ENCODE measurements at regions not wholly inside any gene's neighbourhood (a gene's known extent, or its start where the extent isn't known, plus 50 kb on each side); places are given as distances from the start of the nearest gene placed in this dataset.

DNA sequence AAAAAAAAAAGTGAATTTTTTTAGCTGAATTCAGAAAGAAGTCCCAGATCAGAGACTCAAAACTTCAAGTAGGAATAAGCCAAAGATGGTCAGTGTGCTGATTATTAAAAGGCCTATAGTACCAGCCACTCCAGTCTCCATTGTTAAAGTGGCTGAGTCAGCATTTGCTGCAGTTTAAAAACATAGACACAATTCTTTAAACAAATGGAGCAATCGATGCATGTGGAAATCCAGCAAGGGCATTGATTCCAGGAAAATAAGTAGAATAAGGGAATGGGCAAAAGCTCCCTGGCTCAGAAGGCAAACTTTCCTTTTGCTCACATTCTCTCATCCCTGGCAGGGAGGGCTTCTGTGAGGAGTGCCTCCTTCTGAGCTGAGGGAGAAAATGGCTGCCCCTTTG lies 317.6 kb downstream of the LRIG3 start:
- TF ChIP-seq, protein P1, sequence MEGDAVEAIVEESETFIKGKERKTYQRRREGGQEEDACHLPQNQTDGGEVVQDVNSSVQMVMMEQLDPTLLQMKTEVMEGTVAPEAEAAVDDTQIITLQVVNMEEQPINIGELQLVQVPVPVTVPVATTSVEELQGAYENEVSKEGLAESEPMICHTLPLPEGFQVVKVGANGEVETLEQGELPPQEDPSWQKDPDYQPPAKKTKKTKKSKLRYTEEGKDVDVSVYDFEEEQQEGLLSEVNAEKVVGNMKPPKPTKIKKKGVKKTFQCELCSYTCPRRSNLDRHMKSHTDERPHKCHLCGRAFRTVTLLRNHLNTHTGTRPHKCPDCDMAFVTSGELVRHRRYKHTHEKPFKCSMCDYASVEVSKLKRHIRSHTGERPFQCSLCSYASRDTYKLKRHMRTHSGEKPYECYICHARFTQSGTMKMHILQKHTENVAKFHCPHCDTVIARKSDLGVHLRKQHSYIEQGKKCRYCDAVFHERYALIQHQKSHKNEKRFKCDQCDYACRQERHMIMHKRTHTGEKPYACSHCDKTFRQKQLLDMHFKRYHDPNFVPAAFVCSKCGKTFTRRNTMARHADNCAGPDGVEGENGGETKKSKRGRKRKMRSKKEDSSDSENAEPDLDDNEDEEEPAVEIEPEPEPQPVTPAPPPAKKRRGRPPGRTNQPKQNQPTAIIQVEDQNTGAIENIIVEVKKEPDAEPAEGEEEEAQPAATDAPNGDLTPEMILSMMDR (IDR thresholded peaks at IDR 0.05): no peak
- no peak for ATAC-seq
- Mint-ChIP-seq H3K9me3 (peaks cover 16 to 19% of the 10 kb centered on the region in 2 donors), H3K4me3 (no peak overlapping the region), H3K27ac (no peak overlapping the region), H3K27me3 (ENCODE audit: low read depth in 2 of 2) (no peaks in the 10 kb centered on the region), H3K36me3 (no peaks in the 10 kb centered on the region), H3K4me1 (no peaks in the 10 kb centered on the region)
- no peak overlapping the region for H3K4me3 ChIP-seq (ENCODE audit: low read length)
- no peaks in the 10 kb centered on the region for H3K36me3 ChIP-seq (ENCODE audit: control insufficient read depth, insufficient read depth, low read length)
- no peaks in the 10 kb centered on the region for H3K9me3 ChIP-seq (ENCODE audit: control insufficient read depth, insufficient read depth, low read length)
- intact Hi-C loops (cut with micrococcal nuclease): no loop called here
- no peaks in the 10 kb centered on the region for H3K4me1 ChIP-seq (ENCODE audit: control insufficient read depth, insufficient read depth, low read length)
- H3K27me3 ChIP-seq (ENCODE audit: control insufficient read depth, insufficient read depth, low read length): no peaks in the 10 kb centered on the region
- 86% methylated on average over 1 of the region's 1 CpG for WGBS (ENCODE audit: insufficient coverage)
- no peak overlapping the region for H3K27ac ChIP-seq (ENCODE audit: low read length)
- DNase-seq: no peak

DNA sequence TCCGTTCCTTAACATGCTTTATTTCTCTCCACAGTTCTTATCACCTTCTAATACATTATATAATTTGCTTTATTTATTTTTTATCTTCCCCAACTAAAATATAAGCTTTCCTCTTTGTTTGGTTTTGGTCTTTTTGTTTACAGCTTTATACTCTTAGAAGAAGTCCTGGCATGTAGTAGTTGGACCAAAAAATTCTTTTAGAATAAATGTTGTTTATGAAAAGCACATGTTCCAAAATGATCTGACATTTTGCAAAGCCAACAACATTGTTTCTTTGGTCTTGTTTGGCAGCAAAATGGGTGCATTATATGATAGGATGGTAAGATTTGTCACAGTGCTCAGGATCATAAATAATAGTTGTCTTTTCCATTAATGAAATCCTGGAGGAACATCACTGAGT lies 312.5 kb downstream of the LRIG3 start:
- no peaks in the 10 kb centered on the region for H3K9me3 ChIP-seq (ENCODE audit: control insufficient read depth, insufficient read depth, low read length)
- peaks cover 19 to 21% of the 10 kb centered on the region in 2 donors for H3K9me3 Mint-ChIP-seq
- H3K27ac Mint-ChIP-seq: no peak overlapping the region
- H3K36me3 Mint-ChIP-seq: no peaks in the 10 kb centered on the region
- H3K4me3 ChIP-seq (ENCODE audit: low read length): no peak overlapping the region
- no peaks in the 10 kb centered on the region for H3K27me3 ChIP-seq (ENCODE audit: control insufficient read depth, insufficient read depth, low read length)
- intact Hi-C loops (cut with micrococcal nuclease): no loop called here
- no peaks in the 10 kb centered on the region for H3K27me3 Mint-ChIP-seq (ENCODE audit: low read depth in 2 of 2)
- H3K4me1 ChIP-seq (ENCODE audit: control insufficient read depth, insufficient read depth, low read length): no peaks in the 10 kb centered on the region
- DNase-seq (no peak), ATAC-seq (no peak)
- H3K4me1 Mint-ChIP-seq: no peaks in the 10 kb centered on the region
- no peak overlapping the region for H3K4me3 Mint-ChIP-seq
- H3K36me3 ChIP-seq (ENCODE audit: control insufficient read depth, insufficient read depth, low read length): no peaks in the 10 kb centered on the region
- TF ChIP-seq, protein P1 (IDR thresholded peaks at IDR 0.05): no peak
- 50% methylated on average over 1 of the region's 1 CpG for WGBS (ENCODE audit: insufficient coverage)
- no peak overlapping the region for H3K27ac ChIP-seq (ENCODE audit: low read length)

DNA sequence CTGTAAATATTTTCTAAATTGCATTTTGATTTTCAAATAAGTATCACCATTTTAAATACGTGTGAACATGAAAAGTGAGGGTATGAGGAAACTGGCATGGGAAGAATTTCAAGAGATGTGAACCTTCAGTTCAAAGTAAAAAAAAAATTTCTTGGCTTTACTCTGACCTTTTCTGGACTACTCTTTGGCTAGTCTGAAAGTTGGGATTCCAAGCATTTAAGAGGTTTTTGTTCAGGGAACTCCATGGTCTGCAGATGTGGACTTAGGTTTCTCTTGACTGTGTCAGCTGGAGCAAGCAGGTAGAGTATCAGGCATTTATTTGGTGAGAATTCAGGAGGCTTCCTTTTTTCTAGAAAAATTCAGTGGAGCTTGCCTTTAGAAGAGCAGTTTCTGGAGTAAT lies 311.6 kb downstream of the LRIG3 start:
- H3K27me3 ChIP-seq (ENCODE audit: control insufficient read depth, insufficient read depth, low read length): no peaks in the 10 kb centered on the region
- no peaks in the 10 kb centered on the region for H3K4me1 ChIP-seq (ENCODE audit: control insufficient read depth, insufficient read depth, low read length)
- no peak overlapping the region for H3K4me3 ChIP-seq (ENCODE audit: low read length)
- TF ChIP-seq, protein P1 (IDR thresholded peaks at IDR 0.05): no peak
- Mint-ChIP-seq H3K4me3 (no peak overlapping the region), H3K27ac (no peak overlapping the region), H3K36me3 (no peaks in the 10 kb centered on the region), H3K9me3 (peaks cover 16 to 17% of the 10 kb centered on the region in 2 donors), H3K27me3 (ENCODE audit: low read depth in 2 of 2) (no peaks in the 10 kb centered on the region), H3K4me1 (no peaks in the 10 kb centered on the region)
- no CpG with 5 or more reads among the region's 1 CpG for WGBS (ENCODE audit: insufficient coverage)
- H3K36me3 ChIP-seq (ENCODE audit: control insufficient read depth, insufficient read depth, low read length): no peaks in the 10 kb centered on the region
- ATAC-seq: no peak
- no peak for DNase-seq
- H3K27ac ChIP-seq (ENCODE audit: low read length): no peak overlapping the region
- intact Hi-C loops (cut with micrococcal nuclease): no loop called here
- H3K9me3 ChIP-seq (ENCODE audit: control insufficient read depth, insufficient read depth, low read length): no peaks in the 10 kb centered on the region

DNA sequence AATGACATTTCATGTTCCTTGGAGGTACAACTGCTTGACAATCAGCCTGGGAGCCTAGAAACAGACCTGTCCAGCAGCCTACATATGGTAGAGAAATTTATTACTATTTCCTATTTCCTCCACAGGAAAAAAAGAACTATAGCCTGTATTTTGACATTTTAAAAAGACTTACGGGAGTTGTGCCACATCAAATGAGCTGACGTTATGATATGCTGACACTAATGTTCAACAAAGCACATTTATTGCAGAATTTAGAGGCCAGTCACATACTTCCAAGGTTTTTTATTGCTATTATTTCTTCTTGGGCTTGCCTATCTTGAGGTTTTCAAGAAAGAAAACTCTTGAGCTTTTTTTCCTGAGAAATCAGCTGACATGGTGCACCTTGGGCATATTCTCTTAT lies 305.3 kb downstream of the LRIG3 start:
- Mint-ChIP-seq H3K4me3 (no peak overlapping the region), H3K4me1 (no peaks in the 10 kb centered on the region), H3K27ac (no peak overlapping the region), H3K9me3 (peaks cover 11 to 14% of the 10 kb centered on the region in 2 donors), H3K27me3 (ENCODE audit: low read depth in 2 of 2) (no peaks in the 10 kb centered on the region), H3K36me3 (no peaks in the 10 kb centered on the region)
- H3K4me3 ChIP-seq (ENCODE audit: low read length): no peak overlapping the region
- H3K27me3 ChIP-seq (ENCODE audit: control insufficient read depth, insufficient read depth, low read length): no peaks in the 10 kb centered on the region
- DNase-seq: no peak
- no peak overlapping the region for H3K27ac ChIP-seq (ENCODE audit: low read length)
- H3K4me1 ChIP-seq (ENCODE audit: control insufficient read depth, insufficient read depth, low read length): no peaks in the 10 kb centered on the region
- TF ChIP-seq, protein P1 (IDR thresholded peaks at IDR 0.05): no peak
- WGBS (ENCODE audit: insufficient coverage): 52% methylated on average over 2 of the region's 2 CpGs
- no peak for ATAC-seq
- no peaks in the 10 kb centered on the region for H3K9me3 ChIP-seq (ENCODE audit: control insufficient read depth, insufficient read depth, low read length)
- no peaks in the 10 kb centered on the region for H3K36me3 ChIP-seq (ENCODE audit: control insufficient read depth, insufficient read depth, low read length)
- intact Hi-C loops (cut with micrococcal nuclease): no loop called here

All from natural killer cell (primary cell).